Nephron progenitor cell (in vitro differentiated cells): ENCODE measurements at regions not wholly inside any gene's neighbourhood (a gene's known extent, or its start where the extent isn't known, plus 50 kb on each side); places are given as distances from the start of the nearest gene placed in this dataset.

Source experiments
- DNase-seq: peaks from one replicate; pipeline ENCODE4 v3.0.0; 2021
- H3K27ac Mint-ChIP-seq: 2 replicates; pipeline ENCODE4 v1.8.0; 2021; ENCODE audit warnings: mild to moderate bottlenecking, moderate library complexity, mixed read lengths
- H3K27me3 Mint-ChIP-seq: 2 replicates; pipeline ENCODE4 v1.8.0; 2021; ENCODE audit warnings: mild to moderate bottlenecking, low read depth, mixed read lengths; ENCODE audit not compliant: poor library complexity
- H3K36me3 Mint-ChIP-seq: 2 replicates; pipeline ENCODE4 v1.8.0; 2021; ENCODE audit warnings: low read depth, mixed read lengths
- H3K4me1 Mint-ChIP-seq: 2 replicates; pipeline ENCODE4 v1.8.0; 2021; ENCODE audit warnings: mixed read lengths
- H3K4me3 Mint-ChIP-seq: 2 replicates; pipeline ENCODE4 v1.8.0; 2021; ENCODE audit warnings: mild to moderate bottlenecking, moderate library complexity, mixed read lengths
- H3K9me3 Mint-ChIP-seq: 2 replicates; pipeline ENCODE4 v1.8.0; 2021; ENCODE audit warnings: mild to moderate bottlenecking, moderate library complexity, mixed read lengths
- TF ChIP-seq, protein P1 (sequence below): fragments of 200-600 bp; sonication (generic); IDR thresholded peaks from 2 replicates; pipeline ENCODE4 v1.5.0; 2021; ENCODE audit warnings: antibody characterized with exemption

DNA sequence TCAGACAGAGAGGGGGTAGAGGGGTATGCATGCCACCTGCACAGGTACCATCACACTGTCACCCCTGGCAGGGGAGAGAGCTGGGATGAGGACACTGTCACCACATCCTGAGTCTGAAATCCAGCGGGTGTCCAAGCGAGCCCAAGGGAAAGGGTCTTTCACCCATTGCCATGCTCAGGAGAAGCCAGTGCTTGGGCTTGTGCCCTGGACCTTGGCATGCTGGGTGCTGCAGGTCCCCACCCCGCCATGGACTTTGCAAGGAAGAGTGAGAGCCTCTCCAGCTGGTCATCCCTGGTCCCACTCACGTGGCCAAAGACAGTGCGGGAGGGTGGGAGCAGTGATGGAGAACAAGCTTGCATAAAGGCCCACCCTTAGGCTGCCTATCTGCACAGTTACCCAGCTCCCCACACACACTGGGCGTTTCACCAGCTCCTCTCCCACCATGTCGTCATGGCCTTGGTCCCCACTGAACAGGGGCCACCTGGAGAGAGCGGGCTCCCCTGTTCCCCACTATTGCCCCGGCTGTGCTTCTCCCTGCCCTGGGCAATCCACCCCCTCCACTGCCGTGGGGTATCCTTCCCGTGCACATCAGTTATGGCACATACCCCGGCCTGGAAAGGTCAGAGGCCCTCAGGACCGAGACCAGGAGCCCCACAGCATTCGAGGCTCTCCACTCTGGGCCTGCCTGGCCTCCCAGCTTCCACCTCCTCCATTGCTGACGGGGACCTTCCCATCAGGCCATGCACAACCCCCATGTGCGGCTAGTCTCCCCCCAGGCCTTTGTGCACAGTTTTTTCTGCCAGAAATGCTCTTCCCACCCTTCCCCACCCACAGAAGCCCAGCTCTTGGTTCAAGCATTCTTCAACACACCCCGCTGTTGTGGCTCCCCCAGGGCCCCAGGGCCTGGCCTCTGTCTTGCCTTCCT lies 58.6 kb upstream of the BCL11B start:
- Mint-ChIP-seq H3K9me3 (peaks cover 3% of the 10 kb centered on the region), H3K4me3 (no peak overlapping the region), H3K36me3 (no peaks in the 10 kb centered on the region), H3K4me1 (peaks cover 26% of the 10 kb centered on the region), H3K27ac (no peak overlapping the region), H3K27me3 (peaks cover 19% of the 10 kb centered on the region)
- TF ChIP-seq, protein P1, sequence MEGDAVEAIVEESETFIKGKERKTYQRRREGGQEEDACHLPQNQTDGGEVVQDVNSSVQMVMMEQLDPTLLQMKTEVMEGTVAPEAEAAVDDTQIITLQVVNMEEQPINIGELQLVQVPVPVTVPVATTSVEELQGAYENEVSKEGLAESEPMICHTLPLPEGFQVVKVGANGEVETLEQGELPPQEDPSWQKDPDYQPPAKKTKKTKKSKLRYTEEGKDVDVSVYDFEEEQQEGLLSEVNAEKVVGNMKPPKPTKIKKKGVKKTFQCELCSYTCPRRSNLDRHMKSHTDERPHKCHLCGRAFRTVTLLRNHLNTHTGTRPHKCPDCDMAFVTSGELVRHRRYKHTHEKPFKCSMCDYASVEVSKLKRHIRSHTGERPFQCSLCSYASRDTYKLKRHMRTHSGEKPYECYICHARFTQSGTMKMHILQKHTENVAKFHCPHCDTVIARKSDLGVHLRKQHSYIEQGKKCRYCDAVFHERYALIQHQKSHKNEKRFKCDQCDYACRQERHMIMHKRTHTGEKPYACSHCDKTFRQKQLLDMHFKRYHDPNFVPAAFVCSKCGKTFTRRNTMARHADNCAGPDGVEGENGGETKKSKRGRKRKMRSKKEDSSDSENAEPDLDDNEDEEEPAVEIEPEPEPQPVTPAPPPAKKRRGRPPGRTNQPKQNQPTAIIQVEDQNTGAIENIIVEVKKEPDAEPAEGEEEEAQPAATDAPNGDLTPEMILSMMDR, result no peak
- DNase-seq, result no peak

DNA sequence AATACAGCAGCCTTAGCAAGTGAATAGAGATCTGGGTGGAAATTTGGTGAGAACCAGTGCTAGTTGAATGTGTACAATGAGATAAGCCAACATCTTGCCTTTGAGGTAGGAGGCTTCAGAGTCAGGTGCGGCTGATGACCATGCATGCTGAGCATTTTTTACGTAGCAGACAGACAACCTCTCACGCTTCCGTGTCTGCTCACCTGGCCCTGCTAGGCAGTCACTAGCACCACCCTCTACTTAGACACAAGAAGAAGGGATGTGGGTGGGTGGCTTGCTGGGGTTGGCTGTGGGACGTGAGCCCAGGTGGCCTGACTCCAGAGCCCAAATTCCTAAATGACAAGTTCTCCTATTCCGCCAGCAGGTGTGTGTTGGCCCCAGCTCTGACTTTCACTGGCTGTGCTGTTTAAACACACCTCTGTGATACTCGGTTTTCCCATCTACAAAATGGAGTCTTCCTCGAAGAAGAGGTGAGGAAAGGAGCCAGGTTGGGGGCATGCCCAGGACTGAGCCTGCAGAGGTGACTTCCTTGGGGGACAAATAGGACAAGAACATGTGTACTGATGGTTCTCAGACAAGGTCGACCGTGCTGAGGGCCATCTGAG lies 57.8 kb upstream of the BCL11B start:
- Mint-ChIP-seq H3K27ac (no peak overlapping the region), H3K4me1 (peaks cover 26% of the 10 kb centered on the region), H3K36me3 (no peaks in the 10 kb centered on the region), H3K4me3 (no peak overlapping the region), H3K9me3 (peaks cover under 1% of the 10 kb centered on the region), H3K27me3 (peaks cover 11% of the 10 kb centered on the region)
- no peak for DNase-seq
- TF ChIP-seq, protein P1, result no peak

DNA sequence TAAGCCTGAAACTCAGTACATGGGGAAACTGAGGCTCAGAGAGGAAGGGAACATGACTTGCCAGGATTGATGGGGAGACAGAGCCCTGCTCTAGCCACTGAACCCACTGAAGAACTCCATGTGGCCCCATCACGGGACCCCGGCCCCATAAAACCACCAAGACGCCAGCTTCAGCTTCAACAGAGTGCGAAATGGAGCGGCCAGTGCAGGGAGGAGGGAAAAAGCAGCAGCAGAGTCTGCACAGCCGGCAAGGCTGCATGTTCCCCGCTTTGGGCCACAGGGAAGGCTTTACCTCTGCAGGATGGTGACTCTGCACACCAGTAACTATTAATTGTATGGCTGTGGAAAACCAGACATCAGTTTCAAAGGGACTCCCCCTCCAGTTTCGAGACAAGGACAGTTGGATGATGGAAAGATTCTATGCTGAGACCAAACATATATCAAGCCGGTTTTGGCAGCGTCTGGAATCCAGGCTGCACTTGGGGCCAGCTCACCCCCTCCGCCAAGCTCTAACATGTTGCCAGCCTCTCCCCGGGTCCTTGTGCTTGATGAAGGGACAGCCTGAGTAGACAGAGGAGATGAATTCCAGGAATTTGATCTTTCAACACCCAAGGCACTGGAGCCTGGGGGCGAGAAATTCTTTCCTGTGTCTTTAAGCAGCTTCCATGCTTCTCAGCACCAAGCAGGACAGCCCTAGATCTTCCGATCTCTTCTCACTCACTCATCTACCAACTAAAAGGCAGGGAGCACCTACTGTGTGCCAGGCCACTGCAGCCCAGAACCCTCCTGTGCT lies 55.7 kb upstream of the BCL11B start:
- no peaks in the 10 kb centered on the region for H3K36me3 Mint-ChIP-seq
- no peak overlapping the region for H3K4me3 Mint-ChIP-seq
- peaks cover 10% of the 10 kb centered on the region for H3K27me3 Mint-ChIP-seq
- H3K4me1 Mint-ChIP-seq, result peaks cover 28% of the 10 kb centered on the region
- H3K27ac Mint-ChIP-seq, result no peak overlapping the region
- H3K9me3 Mint-ChIP-seq, result no peaks in the 10 kb centered on the region
- peak; percentile 24 for DNase-seq
- TF ChIP-seq, protein P1, result no peak

DNA sequence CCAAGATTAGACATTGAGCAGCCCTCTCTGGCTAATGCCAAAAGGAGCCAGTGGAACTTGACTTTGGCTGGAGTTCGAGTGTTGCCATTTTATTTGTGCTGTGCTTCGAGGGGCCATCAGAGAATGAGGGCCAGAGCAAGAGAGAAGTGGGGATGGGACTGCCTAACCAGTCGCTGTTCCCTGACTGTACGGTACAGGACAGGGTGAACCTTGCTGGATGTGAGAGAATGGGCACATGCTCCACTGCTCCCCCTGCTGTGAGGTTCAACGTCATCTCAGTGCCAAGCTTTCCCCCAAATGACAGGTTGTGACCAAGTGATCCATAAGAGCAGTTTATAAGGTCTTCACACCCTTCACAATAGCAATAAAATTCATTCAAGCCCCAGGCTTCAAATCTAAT lies 55.1 kb upstream of the BCL11B start:
- Mint-ChIP-seq H3K4me3 (no peak overlapping the region), H3K27ac (no peak overlapping the region), H3K27me3 (peaks cover 10% of the 10 kb centered on the region), H3K4me1 (peaks cover 34% of the 10 kb centered on the region), H3K9me3 (no peaks in the 10 kb centered on the region), H3K36me3 (no peaks in the 10 kb centered on the region)
- no peak for DNase-seq
- TF ChIP-seq, protein P1, result no peak

DNA sequence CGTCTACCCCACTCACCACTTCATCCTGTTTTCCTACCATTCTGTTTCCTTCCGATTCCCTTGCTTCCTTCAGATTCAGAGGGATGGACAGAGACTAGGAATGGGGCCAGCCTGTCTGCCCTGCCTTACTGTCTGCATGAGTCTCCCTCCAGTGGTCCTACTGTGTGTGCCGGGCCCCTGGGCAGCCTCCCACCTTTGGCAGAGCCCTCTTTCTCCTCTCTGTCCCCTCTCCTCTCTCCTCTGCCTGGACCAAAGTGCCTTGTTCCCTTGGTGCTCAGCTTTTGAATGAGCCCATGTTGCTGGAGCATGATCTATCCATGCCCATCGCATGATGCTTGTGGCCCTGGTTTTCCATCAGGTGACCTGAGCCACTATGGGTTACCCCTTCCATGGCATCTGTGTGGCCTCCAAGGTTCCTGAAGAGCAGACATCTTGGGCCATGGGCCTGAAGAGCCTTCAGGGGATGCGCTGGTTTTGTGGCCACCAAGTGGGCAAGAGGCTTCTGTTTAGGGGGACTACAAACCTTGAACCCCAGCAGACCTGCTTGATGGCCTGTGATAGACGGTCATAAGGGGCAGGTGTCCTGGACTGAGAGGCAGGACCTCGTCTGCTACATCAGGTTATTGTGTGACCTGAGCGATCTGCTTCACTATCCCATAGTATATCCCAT lies 54.2 kb upstream of the BCL11B start:
- Mint-ChIP-seq H3K36me3 (no peaks in the 10 kb centered on the region), H3K4me3 (no peak overlapping the region), H3K4me1 (peaks cover 34% of the 10 kb centered on the region), H3K27ac (no peak overlapping the region), H3K9me3 (no peaks in the 10 kb centered on the region), H3K27me3 (peaks cover 10% of the 10 kb centered on the region)
- TF ChIP-seq, protein P1, result no peak
- DNase-seq, result no peak
